ENCODE measurements at regions not wholly inside any gene's neighbourhood (a gene's known extent, or its start where the extent isn't known, plus 50 kb on each side); places are given as distances from the start of the nearest gene placed in this dataset.

DNA sequence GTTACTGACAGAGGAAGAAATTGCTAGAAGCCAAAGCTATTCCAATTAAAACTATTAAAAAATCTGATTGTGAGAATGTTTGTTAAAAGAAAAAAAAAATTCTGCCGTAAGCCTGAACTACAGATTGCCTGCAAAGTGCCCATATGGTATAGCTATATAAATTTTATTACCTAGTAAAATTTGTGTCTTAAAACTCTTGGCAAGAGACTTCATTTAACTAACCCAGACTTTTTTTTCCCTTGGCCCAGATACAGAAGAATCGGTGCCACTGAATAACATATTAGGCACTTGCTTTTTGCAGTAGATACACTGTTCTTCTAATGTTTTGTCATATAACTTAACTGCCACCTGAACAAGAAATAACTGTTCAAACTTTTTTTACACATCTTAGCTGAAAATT is 125.5 kb downstream of the RPS29 start:
- TF ChIP-seq RAD21 (IDR thresholded peaks at IDR 0.05) (no peak), ZBTB33 (IDR thresholded peaks at IDR 0.05) (no peak), FOXA1 (IDR thresholded peaks at IDR 0.05) (no peak), ATF3 (IDR thresholded peaks at IDR 0.05) (no peak), HNF4A (conservative IDR thresholded peaks at IDR 0.05) (no peak)
- TF ChIP-seq, protein P1, sequence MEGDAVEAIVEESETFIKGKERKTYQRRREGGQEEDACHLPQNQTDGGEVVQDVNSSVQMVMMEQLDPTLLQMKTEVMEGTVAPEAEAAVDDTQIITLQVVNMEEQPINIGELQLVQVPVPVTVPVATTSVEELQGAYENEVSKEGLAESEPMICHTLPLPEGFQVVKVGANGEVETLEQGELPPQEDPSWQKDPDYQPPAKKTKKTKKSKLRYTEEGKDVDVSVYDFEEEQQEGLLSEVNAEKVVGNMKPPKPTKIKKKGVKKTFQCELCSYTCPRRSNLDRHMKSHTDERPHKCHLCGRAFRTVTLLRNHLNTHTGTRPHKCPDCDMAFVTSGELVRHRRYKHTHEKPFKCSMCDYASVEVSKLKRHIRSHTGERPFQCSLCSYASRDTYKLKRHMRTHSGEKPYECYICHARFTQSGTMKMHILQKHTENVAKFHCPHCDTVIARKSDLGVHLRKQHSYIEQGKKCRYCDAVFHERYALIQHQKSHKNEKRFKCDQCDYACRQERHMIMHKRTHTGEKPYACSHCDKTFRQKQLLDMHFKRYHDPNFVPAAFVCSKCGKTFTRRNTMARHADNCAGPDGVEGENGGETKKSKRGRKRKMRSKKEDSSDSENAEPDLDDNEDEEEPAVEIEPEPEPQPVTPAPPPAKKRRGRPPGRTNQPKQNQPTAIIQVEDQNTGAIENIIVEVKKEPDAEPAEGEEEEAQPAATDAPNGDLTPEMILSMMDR (IDR thresholded peaks at IDR 0.05; ENCODE audit: low read depth, low read length, missing input control), result no peak
